Stimulated activated CD4-positive, alpha-beta T cell treated with anti-CD3 and anti-CD28 coated beads, Interleukin-12 subunit alpha, Interleukin-12 subunit beta, amount 100 ng/mL, for 4 hours (primary cell): ENCODE measurements at regions not wholly inside any gene's neighbourhood (a gene's known extent, or its start where the extent isn't known, plus 50 kb on each side); places are given as distances from the start of the nearest gene placed in this dataset.

Experiments
- DNase-seq: peaks from one replicate; pipeline ENCODE4 v3.0.0-alpha.2; 2020

DNA sequence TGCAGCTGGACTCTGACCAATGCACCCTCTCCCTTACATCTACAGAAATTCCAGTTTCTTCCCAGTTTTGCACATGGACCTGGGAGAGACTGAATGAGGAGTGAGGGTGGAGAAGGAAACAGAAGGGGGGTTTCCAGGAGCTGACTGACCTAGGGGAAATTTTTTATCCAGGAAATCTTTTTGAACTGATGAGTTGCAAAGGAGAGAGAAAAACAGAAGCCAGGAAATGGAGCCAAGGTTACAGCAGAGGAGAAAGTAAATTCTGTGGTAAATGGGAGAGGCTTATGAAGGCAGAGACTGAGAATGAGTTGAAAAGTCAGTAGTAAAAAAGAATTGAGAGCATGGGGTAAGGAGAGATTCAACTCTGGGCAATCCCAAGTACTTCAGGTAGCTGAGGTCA, 192.8 kb downstream of the SMIM20 start:
- no peak for DNase-seq

DNA sequence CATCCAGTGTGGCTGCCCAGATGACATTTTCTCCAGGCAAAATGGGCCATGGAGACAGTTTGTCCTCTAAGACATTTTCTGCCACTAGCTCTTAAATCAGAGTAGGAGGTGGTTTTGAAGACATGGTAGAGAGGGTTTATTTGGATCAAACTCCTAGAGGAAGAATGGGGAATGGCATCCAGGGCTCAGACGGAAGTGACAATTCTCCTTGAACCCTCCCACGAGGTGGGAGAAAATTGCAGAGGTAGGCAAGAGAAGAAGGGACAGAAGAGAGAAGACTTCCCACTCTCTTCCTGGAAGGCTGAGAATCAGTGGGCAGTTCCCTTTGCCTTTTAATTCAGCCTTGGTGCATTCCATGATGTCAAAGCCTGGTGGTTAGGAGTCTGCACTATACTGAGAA, 194.0 kb downstream of the SMIM20 start:
- no peak for DNase-seq

DNA sequence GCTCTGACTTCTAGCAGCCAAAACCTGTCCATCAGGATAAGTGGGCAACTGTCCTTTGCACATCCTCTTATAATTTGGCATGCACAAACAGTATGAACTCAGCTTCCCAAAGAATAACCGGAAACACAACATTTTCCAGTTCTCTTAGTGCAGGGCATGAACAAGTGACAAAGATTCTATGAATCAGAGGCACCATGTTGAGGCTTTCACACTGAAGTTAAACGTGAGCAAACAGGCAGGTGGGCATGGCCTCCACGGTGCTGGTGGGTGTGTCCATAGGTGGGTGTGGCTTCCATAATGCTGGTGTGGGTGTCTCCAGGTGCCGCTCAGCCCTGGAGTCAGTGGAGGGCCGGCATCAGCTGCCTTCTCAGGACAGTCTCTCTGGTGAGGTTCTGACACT, 196.5 kb downstream of the SMIM20 start:
- no peak for DNase-seq

DNA sequence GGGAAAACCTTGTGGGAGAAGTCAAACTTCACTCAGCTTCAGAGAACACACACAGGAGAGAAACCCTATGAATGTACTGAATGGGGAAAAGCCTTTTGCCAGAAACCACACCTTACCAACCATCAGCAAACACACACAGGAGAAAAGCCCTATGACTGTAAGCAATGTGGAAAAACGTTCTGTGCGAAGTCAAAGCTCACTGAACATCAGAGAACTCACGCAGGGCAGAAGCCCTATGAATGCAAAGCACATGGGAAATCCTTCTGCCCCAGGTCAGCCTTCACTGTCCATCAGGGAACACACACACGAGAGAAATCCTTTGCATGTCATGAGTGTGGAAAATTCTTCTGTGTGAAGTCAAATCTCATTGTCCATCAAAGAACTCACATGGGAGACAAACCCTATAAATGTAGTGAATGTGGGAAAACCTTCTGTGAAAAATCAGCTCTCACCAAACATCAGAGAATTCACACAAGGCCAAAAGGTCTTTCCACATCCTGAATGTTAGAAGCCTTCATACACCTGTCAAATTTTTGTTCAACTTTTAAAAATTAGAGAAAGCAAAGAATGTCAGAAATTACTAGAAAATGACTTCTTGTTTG, 199.4 kb downstream of the SMIM20 start:
- DNase-seq = no peak

DNA sequence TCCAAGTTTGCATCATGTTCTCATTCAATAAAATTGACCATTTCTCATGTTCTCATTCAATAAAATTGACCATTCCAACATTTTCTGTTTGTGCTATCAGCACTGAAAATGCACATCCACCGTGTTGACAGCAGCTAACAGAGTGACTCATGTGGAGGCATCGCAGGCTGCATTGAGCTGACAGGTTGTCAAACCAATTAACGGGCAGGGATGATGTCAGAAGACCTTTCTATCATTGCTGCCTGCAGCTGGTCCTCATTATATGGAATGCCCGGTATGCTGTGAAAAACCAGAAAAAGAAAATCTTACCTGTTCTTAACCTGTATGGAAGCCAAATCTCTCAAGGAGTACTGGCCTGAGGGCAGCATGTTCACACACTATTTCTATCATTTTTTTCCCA, 202.0 kb downstream of the SMIM20 start:
- no peak for DNase-seq

DNA sequence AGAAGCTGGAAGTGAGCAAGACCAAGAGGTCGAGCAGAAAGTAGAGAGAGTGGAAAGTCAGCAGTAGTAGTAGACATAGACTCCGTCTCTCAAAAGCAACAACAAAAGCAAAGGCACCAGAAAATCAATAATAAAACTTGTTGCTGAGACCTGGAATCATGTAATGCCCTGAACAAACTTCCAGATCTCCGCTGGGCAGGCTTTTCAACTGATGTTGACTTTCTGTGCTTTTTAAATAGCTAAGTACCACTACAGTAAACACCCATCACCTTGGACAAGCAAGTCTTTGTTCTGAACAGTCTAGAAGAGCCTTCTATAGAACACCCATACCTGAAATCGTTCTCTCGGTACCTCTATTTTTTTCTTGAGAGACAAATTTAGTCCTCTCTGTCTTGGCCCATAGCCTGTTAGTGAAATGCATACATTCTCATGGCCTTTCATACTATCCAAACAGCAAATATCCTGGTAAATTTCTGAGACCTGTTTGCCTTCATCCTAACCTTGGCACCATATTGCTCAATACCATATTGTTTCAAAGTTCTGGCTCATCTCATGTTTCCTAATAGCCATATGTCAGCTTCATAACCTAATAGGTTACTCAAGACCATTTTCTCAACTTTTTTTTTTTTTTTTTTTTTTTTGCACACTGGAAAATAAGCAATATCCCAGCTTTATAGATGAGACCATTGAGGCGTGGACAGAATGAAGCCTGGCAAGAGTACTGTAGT, 200.6 kb upstream of the RBPJ start:
- no peak for DNase-seq

DNA sequence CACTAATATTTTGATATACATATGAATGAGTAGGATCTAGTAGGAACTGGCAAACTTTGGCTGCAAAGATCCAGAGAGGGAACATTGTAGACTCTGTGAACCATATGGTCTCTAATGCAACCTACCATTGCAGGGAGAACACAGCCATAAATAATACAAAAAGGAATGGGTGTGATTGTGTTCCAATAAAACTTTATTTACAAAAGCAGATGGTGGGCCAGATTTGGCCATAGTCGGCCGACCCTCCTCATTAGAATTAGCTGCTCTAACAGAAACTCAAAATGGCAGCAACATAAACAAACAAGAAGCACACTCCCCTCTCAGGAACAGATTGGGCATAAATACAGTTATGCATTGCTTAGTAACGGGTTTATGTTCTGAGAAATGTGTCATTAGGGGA, 198.1 kb upstream of the RBPJ start:
- no peak for DNase-seq

DNA sequence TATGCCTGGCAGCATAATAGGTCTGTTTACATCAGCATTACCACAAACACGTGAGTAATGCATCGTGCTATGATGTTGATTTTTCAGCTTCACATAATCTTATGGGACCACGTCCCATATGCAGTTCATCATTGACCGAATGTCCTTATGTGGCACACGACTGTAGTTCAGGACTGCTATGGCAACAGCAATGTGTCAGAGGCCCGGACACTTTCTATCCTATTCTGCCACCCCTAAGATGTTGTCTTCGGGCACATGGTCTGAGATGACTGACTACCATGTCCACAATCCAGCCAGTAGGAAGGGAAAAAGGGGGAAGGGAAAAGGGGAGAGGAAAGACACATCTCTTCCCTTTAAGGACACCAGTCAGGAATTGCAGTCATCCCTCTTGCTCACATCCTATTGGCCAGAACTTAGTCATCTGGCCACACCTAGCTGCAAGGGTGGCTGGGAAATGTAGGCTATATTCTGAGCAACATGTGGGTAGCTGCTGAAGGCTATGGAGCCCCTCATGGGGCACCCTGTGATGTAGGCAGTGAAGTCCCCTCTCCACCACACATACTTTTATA, 196.0 kb upstream of the RBPJ start:
- DNase-seq = no peak

DNA sequence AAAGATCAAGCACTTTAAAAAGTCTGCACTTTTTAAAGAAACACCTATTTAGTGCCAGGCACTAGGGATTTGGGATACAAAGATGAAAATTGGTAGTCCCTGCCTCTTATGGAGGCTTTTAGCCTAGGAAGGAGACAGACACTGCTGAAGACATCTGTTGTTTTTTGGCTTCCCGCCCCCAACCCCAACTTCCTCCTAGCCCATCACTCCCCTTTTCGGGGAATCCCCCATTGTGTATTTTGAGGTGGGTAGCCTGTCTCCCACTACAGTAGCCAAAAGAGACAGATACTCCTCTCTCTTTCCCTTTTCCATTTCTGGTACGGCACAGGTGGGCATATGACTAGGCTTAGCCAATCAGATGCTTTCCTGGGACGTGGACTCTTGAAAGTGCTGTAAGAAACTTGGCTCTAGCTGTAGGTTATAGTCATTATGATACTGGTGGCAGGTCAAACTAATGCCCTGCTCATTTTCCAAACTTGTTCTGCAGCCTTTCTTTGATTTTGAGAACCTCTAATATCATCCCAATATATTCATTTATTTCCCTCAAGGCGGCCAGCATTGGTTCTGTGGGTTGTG, 194.6 kb upstream of the RBPJ start:
- no peak for DNase-seq

DNA sequence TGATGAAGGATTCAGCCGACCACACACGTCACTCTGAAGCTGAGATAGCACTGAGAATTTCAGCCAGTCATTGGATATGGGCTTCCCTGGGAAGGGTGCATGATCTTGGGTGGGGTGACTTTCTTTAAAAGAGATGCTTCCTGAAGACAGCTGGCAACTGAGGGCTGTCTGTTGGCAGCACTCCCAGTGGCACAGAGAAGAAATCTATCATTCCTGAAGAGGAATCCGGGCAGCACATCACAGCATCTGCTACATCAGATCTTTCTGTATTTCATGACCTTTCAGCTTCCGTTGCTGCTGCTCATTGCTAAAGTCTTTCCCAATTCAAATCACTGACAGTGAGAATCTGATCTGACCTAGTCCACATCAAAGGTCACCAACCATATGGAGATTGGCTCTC, 193.8 kb upstream of the RBPJ start:
- no peak for DNase-seq

DNA sequence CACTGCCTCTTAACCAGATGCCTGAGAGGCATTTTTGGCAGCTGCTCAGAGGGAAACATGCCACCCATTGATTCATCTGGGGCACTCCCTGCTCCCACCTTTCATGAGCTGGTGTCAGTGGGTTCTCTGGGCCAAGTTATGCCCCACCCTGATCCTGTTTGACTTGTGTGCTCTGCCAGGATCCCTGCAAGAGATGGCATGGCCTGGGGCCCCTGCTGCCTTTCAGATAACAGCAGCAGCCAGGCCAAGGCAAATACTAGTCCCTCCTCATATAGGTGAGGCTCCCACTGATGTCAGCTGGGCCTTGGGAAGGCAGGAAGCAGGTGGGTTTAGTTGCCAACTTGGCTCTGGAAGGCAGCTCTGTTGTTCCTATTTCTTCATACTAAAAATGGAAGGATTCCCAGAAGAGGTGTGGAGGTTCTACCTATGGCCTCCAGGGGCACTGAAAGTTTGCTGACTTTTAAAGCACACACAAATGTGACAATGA, 192.9 kb upstream of the RBPJ start:
- no peak for DNase-seq

DNA sequence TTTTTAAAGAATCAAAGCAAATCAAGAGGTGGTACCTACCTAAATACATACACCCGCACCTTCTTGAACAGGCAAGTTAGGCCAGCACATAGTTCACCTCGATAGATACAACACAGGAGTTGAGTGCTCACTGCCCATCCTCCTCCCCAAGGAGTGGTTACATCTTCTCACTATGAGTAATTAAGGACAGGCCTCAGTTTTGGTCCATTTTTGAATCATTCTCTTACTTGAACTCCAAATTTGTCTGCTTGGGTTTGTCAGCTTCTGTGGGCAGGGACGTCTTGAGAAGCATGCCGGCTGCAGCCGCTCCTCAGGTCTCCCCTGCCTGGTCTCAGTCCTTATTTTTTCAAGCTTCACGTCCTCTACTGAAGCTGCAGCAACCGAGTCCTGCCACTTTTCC, 190.6 kb upstream of the RBPJ start:
- DNase-seq = no peak

DNA sequence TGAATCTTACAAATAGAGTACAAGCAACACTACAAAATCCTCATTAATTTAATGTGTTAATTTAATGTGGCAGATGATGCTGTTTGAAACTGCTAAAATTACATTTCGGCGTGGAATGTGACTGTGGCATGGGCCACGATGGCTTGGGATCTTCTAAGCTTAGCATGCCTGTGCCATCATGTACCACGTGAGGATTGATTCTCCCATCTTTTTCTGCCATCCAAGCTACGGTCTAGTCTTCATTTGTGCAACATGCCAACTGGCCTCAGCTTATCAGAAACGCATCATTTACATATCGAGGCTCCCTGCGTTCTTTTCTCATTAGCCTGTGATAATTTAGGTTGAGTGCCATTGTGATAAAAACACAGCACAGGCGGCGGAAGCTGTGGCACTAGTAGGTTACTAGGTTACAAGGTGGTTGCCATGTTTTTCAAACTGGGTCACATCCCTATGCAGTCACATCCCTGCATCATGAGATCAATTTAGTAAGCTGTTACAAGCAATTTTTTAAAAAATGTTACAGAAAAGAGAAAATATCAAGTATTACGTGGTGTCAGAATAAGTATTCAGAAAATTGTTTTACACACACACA, 189.9 kb upstream of the RBPJ start:
- no peak for DNase-seq

DNA sequence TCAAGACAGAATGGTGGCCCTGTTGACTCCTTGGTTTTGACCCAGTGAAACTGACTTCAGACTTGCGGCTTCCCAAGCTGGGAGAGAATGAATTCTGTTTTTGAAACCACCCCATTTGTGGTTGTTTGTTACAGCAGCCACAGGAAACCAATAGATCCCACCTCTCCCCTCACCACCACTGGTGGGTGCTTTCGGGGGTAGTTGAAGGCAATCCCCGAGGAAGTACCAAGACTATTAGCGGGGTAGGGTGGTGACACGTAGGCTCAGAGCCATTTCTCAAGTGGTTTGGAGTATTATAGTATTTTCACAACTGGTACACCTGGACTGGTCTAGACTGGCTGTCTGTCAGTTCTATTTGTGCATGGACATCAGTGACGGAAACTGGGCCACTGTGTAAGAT, 189.1 kb upstream of the RBPJ start:
- no peak for DNase-seq

DNA sequence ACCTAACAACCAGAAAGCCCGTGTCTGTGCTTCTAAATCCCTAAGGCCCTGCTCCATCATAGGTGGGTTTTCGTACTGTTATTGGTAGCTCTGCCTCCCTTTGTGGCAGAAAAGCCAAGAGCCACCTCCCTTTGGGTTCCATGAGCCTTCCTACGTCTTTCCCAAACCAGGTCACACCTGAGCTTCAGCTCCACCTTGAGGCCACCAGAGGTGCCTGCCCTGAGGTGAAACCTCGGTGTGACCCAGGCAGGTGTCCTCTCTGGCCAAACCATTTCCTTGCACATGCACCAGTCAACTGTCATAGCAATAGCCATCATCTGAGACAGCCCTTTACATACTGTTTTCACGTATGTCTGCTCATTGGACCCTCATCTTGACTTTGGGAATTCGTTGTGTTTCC, 188.0 kb upstream of the RBPJ start:
- DNase-seq = no peak

DNA sequence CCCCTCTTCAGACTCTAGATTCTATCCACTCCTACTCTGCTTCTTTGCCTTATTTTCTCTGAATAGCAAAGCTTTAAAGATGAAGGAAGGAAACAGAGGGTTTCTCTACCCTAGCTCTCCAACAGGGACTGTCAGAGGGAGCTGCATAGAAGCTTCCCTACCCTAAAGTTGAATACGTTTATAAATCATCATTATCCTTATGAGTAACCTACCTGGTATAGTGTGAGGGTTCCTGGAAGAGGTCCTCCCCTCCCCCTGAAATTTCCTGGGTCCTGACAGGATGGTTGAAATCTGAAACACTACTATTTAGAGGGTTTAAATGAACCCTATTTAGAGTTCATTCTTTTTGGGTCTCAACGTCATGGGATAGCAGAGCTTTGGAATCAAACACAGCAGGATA, 187.0 kb upstream of the RBPJ start:
- no peak for DNase-seq

DNA sequence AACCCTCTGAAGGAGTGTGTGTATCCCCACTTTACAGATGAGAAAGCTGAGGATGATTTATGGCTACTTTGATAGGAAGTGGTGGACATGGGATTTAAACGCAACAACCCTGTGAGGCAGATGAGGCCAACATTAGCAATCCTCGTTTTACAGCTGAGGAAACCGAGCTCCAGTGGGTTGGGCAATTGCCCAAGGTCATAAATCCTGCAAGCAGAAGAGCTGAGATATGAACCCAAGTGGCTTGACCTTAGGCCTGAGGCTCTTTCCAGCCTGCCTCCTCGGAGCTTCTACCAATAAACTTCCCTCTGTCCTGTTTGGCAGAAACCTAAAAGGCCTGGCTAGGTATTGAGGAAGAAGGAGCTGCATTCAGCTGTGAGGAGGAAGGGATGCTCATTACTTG, 185.5 kb upstream of the RBPJ start:
- DNase-seq = no peak

DNA sequence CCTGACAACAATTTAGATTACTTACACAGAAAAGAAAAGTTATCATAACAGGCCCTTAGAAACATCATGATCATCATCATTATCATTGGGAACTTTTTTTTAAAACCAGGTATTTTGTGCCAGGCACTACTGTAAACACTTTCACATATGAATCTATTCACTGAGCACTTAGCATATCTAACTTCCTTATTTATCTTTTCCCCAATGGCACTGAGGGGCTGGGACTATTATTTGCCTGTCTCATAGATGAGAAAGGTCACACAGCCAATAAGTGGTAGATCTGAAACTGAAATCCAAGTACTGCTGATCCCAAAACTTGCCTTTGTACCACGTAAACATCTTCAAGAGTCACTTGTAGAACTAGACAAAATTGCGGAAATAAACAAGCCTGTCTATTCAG, 184.2 kb upstream of the RBPJ start:
- DNase-seq = no peak

DNA sequence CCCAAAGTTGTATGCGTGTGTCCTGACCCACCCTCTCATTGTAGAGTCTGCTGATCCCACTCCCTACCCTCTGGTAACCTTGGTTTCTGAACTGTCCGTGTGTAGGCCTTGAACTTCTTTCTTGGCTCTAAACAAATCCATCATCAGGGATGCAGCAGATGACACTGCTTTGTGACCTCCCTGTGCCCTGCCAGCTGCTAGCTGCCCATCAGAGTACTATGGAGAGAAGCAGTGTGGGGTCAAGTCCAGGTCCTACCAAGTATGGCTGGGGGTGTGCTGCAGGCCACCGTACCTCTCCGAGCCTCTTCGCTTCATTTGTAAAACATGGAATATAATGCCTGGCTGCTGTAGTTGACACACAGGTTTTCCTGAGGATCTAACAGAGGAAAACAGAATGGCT, 183.5 kb upstream of the RBPJ start:
- DNase-seq = no peak

DNA sequence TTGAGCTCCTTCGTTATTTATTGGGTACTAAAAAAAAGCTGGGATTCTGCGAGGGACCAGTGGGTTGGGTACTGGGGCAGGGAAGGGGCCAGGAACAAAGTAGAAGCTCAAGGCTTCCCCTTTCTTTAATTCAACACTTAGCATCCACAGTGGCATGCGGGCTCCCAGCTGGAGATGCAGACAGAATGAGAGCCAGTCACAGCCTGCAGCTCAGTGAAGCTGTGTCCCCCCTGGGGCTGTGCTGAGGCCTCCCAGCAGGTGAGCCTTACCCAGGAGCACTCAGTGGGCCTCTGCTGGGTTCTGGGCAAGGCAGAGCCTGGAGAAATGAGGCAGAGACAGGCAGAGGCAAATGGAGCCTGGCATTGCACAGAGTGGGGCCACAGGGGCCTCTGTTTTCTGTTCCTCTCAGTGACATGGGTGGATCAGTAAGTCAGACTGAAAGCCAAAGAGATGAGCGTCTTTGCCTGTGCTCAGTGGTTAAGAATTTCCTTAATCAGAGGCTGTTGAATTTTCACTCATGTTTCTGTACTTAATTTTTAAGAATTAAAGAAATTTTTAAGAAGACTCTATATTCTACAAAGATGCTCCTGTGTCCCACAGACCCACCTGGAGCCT, 181.4 kb upstream of the RBPJ start:
- DNase-seq = no peak

DNA sequence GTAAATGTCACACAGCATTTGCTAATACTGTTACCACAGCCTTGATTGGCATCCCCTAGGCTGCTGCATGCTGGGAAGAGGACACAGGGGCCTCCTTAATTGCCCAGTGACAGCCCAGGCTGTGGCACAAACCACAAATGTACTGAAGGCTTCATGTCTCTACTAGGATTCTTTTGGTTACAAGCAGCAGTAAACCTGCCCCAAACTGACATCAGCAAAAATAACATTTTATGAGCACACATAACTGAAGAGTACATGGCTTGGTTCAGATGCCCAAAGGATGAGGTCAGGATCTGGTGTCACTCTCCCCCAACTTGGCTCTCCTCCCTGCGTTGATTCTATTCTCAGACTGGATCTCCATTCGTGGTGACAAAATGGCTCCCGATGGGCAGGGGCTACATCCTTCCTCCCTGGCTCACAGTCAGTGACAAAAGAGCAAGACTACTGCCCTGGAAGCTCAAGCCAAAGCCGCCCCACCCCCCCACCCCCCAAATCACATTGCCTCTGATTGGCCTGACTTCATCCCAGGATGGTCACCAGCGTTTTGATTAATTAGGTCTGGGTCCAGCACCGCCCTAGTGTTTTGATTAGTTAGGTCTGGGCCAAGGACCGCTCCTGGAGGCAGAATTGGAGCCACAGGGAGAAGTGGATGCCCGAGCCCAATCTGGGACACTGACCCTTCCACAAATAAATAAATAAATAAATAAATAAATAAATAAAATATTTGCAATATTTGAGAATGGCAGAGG, 180.5 kb upstream of the RBPJ start:
- DNase-seq = no peak

DNA sequence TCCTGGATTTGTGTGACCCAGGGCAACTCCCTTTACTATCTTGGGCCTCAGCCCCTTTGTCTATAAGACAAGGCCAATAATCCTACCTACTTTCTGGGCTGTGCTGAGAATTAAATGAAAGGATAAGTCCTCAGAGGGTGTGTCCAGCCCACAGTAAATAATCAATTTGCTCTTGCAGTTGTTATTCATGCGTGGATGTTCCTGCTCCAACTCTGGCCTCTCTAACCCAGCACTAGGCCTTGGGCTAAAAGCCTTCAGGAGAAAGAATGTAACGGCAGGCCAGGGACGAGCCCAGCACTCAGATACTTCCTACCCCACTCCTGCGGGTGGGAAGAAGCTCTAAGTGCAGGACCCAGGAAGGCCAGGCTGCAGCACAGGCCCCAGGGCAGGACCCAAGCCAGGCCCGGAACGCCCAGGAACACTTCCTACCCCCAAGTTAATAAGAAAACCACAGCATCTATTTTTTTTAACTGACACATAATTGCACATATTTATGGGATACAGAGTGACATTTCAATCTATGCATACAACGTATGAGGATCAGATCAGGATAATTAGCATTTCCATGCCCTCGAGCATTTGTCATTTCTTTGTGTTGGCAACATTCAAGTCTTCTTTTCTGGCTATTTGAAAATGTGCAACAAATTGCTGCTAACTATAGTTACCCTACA, 179.6 kb upstream of the RBPJ start:
- DNase-seq = no peak
